Suprapubic skin (tissue), 4 donors: ENCODE measurements at regions not wholly inside any gene's neighbourhood (a gene's known extent, or its start where the extent isn't known, plus 50 kb on each side); places are given as distances from the start of the nearest gene placed in this dataset.

ENCODE experiments used
- CTCF ChIP-seq, 2 donors: fragments of 200-600 bp in 1 of 2; fragments of 450-650 bp in 1 of 2; sonication (generic) in 1 of 2; IDR thresholded peaks; one replicate each; pipeline ENCODE4 v1.5.1; 2016 to 2019; ENCODE audit warnings: antibody characterized with exemption in 2 of 2, mild to moderate bottlenecking in 1 of 2, moderate library complexity in 1 of 2
- EP300 ChIP-seq: sonication (generic); formaldehyde crosslinking; IDR thresholded peaks from one replicate; pipeline ENCODE4 v1.6.1; 2017; ENCODE audit warnings: antibody characterized with exemption
- POLR2AphosphoS5 ChIP-seq, 3 donors: sonication (generic); formaldehyde crosslinking; IDR thresholded peaks; one replicate each; pipeline ENCODE4 v1.6.1; 2017; ENCODE audit warnings: antibody characterized with exemption in 3 of 3

- TF ChIP-seq CTCF (IDR thresholded peaks at IDR 0.05) (no peak), EP300 (no peak), POLR2AphosphoS5 (IDR thresholded peaks at IDR 0.05) (no peak)
Observed at GRCh38 chr9:119052339-119053030, 316.8 kb downstream of the BRINP1 start.
